Stimulated activated CD4-positive, alpha-beta T cell treated with anti-CD3 and anti-CD28 coated beads, TNF-alpha, amount 100 ng/mL, for 24 hours (primary cell): ENCODE measurements at regions not wholly inside any gene's neighbourhood (a gene's known extent, or its start where the extent isn't known, plus 50 kb on each side); places are given as distances from the start of the nearest gene placed in this dataset.

Source experiments
- DNase-seq, 3 experiments: peaks; one replicate each; pipeline ENCODE4 v3.0.0-alpha.2; 2020; ENCODE audit warnings: low read depth in 3 of 3

DNA sequence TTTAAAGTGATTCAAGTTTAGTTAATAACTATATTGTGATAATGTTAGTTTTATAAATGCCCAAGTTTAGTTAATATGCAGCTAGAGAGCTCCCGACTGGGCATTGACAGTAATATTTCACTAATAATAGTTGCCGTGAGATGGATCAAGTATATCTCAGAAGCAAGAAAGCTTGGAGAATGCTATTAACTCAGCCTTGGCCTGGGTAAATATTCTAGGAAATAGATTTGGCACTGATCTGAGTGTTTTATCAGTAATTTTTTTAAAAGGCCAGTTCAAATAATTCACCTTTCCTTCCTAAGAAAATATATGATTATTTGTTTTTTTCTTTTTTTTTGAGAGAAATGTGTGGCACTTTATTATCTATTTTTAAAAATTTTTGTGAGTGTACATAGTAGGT, 305.3 kb downstream of the CSNK1G3 start:
- DNase-seq, result no peak

DNA sequence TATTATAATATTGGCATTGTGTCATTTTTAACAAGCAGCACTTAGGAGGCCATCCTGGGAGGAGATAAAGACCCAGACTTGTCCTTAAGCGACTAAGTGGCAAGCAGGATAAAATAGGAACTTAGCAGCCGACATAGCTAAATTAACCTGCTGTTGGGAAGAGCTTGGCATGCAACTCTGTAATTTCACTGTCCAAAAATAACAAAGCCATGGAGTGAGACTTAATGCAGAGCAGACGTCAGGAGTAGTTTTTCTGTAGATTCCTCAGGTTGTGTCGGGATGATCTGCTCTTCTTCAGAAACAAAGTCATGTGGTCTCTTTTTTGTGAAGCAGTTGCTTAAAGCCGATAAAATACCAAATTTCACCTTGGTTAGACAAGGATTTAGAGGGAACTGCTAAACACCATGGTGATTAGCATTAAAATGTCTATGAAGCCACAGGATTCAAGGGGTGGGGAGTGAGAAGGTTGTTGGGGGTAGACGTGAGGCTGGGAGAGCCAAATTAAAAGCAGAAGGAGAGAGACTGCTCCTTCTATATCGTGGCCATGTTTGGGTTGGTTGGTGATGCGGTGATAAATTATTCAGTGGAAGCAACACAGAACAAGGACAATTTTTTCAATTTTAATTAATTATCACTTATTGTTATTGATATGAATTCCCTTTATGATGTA, 303.0 kb downstream of the CSNK1G3 start:
- no peak for DNase-seq

DNA sequence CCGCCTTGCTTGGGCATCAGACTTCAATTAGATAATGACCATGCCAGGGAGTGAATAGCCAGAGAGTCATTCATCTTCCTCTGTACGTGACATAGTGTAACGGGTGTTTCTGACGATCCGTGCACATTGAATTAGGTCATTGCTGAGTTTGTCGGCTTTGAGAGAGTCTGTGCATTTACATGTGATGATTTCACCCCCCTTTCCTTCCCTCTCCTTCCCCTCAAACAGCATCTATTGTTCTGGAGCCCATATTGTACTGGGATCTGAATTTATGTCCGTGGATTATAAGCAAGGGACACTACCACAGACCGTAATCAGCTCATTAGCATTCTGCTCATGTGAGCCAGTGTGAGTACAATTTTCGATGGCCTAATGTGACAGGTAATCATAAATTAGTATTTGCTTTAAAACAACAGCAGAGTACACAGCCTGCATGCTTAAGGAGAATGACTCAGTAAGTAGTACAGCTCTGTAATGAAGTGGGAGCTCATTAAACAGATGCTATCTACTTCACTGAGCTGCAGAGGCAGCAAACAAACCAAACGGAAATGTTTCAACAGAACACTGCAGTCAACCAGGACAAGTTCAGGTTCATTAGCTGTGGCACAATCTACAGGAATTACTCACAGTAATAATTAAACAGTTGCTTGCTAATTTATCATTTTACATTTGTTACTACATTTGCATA, 302.1 kb downstream of the CSNK1G3 start:
- no peak for DNase-seq

DNA sequence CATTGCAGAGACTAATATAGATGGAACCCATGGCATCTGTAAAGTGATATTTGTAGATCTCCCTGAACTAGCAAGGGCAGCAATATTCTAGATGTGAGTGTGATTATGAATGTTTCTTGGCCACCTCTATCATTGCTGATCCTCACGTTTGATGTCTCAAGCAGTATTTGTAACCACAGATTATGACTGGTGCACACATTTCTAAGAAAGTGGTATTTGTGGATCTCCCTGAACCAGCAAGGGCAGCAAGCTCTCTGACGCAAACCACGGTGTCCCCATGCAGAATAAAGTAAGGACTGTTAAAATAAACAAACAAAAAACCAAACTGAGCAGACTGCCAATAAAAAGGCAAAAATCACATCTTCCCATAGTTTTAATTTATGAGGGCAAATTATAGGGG, 301.3 kb downstream of the CSNK1G3 start:
- DNase-seq, result no peak

DNA sequence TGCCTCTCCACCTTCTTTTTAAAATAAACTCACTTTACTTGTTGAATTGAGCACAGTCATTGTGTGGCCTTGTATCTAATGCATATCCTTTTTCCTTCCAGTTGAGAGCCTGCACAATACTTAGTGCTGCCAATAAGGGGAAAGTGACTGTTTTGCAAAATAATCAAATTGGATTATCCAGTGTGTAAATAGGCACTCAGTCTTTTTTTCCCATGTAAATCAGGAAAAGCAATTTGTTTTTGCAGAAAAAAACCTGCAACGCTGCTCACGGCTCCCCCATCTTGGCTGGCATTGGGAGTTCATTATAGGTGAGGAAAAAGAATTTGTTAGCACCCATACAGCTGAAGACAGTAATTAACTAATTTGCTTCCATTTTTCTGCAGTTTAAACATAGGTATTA, 299.9 kb downstream of the CSNK1G3 start:
- DNase-seq, result no peak

DNA sequence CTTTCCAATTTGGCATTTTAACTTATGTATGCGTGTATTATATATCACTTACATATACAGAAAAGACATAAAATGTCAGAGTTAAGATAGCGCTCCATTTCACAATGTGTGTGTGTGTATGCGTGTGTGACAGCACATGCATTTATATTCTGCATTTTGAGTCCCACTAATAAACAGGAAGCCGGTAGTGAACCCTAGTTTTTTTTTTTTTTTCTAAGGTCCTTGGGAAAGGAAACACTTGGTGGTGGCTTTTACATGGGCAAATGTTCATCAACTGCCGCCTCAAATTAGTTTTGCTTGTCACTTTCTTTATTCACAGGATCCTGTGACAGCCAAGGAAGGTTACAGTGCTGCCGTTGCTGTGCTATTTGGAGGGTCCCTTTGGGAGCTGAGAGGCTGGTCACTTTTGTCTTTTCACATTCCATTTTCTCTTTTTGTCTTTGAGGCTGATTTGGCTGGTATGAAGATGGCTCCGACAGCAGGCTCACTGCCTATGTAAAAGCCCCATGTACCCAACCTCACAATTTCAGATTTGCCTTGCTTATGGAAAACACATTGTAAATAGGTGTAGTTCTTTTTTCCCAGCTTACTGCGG, 298.9 kb downstream of the CSNK1G3 start:
- no peak for DNase-seq

DNA sequence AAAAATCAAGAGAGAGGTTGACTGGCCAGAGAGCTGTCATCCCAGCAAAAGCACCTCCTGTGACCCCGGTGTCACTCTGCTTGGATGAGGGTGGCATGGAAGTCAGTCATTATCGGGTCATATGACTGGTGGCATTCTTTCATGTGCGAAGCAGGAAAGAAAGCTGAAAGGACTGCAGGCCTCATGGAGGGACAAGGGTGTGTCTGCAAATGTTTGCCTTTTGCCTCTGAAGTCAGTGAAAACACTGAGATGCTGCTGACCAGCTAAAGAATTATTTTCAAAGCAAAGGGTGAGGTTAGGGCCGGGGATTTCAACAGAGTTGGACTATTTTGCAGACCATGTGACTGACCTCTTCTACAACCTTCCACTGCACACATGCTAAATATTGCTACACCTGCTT, 298.3 kb downstream of the CSNK1G3 start:
- DNase-seq, result no peak

DNA sequence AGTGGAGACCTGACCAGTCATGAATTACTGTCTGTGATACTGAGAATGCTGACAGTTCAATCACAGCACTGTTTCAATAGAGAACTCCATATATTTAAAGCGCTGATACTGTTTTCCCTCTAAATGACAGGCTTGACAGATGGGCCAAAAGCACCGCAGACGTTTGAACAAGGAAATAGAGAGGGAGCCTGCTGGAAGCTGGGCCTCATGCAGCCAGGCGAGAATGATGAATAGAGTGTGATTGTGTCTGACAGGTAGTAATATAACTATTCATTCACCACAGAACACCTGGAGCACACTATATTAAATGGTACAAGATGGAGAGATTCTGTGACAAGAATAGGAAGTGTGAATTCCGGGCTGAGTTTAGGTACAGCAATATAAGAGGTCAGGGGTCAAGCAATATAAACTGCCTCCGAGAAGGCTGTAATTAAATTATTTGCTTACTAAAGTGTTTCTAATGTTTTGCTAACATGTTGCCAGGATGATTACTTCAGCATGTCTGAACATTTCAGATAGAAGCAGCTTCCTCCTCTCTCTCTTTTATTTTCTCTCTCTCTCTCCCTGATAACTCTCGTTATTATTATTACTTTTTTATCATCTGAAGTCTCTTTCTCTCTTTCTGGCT, 297.7 kb downstream of the CSNK1G3 start:
- no peak for DNase-seq

DNA sequence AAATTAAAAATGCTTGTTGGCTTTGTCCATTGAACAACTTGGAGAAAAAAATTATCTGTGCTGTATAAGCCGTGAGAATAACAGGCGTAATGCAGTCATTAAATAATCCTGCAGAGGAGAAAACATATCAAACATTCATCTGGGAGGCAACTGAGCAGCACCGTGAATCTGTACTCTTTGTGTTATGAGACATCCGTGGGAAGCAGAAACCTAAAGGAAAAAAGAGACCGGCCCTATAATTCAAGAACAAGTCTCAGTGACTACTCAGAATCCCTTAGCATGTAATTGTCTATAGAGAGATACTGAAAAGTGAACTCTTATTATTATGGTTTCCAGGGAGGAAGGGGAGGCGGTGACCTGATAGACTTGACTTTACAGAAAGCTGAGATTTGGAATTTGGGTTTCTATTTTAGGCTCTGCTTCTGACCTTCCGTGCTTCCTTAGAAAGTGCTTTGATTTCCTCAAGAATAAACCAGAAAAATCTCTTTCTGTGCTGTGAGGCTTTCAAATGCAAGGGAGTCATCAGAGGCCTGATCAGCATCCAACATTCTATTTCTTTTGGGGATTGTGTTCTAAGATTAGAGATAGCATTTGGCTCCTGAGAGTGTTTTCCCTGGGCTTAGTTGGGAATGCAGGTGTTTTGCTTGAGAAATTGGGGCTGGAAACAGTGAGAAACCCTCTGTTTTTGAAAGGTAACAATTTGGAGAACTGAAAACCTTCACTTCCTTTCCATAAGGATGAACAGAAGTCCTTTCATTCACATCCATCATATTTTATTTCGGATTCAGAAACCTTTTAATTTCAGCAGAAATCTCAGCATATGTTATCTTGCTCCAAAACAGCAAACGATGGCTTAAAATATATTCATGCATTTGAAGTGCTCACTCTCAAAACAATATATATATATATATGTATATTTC, 296.7 kb downstream of the CSNK1G3 start:
- DNase-seq, result no peak

DNA sequence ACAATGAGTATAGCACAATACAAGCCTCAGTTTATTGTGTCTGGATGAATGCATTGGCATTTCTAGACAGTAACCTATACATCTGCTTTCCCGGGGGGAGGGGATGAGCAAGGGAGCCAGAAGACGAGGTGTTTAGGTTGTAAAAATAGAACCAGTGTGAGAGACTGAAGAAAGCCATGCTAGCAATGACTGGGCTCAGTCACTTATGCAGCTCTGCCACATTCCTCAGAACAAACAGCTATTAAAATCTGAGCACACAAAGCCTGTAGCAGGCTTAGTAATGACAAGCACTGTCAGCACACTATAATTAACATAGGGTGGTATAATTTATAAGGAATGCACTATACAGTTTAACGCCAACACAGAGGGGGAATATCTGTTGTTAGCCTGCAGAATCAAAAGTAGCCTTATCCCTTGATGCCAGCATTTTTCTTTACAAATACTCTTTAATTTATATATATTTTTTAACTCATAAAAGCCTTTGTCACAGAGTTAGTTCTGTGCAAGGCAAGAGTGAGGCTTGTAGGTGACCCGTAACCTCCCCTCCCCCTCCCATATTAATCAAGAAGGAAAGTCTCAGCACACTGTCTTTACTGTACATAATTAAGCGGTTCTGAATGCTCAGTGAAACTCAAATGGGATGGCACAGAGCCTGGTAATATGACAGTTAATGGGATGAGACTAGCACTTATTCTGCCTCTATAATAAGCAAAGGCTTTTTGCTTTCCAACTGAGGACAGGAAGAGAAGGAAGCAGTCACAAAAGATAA, 295.4 kb downstream of the CSNK1G3 start:
- no peak for DNase-seq

DNA sequence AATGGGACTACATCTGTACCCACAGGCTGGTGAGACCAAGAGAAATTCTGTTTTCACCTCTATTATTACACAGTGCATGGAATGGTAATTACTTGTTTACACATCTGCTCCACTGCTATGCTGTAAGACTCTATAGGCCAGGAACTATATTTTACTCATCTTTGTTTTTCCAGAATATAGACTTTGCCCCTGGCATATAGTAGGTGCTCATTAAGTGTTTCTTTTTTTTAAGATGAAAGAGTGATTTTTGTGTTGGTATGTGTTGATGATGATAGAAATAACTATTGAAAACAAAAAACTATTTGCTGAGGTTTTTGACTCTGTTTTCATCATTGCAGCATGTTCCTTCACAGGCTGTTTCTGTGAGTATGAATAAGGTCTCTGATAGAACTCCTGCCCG, 294.7 kb downstream of the CSNK1G3 start:
- no peak for DNase-seq

DNA sequence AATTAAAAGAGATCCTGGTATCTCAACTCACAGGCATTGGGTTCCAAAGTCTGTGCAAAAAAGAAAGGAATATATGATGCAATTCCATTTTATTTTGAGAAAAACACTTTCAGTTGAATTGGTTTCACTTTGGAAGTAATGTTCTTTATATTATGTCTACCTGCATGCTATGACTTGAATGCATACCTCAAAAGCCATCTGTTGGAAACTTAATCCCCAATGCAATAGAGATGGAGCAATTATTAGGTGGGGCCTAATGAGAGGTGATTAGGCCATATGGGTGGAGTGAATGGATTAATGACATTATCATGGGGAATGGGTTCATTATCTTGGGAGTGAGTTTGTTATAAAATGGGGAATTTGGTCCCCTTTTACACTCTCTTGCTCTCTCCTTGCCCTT, 293.3 kb downstream of the CSNK1G3 start:
- no peak for DNase-seq

DNA sequence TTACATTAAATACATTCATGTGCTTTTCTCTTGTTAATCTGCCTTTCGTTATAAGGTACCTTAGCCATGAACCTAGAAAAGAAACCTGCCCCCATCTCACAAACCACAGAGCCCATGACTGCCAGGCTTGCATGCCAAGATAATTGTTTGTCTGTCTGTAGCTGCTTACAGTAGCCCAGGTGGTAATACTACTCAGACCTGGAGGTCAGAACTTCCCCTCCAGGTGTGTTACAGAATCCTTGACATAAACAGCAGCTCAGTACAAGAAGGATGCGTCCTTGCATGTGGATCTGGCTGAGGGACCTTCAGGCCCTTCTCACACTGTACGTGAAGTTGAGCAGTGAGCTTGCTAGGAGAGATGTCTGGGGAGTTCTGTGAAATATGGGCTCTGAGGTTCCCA, 291.4 kb downstream of the CSNK1G3 start:
- no peak for DNase-seq

DNA sequence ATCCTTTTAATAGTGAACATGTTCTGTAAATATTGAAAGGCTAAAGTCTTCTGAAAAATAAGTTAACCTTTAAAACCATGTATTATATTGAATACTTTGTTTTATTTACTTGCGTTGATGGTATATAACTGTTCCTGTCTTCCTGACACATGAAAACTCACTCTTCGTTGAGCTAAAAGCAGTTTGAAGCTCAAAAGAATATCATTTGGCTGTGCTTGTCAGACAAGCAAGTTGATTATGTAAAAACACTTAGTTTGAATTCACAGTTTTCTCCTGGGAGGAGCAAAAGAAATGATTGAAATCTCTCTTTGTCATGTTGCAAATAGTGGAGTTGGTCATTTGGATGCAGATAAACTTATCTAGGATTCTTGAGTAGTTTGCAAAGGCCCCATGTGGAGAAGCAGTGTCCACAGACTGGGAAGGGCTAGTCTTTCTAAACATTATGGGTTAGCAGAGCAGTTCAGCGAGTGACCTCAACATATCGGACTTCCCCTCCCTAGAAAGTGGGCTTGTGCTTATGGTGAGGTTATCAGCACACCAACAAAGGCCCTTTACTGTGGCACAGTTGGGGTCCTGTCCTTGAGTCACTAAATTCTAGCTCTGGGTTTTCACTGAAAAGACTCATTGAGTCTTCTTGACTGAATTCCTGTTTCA, 290.4 kb downstream of the CSNK1G3 start:
- no peak for DNase-seq

DNA sequence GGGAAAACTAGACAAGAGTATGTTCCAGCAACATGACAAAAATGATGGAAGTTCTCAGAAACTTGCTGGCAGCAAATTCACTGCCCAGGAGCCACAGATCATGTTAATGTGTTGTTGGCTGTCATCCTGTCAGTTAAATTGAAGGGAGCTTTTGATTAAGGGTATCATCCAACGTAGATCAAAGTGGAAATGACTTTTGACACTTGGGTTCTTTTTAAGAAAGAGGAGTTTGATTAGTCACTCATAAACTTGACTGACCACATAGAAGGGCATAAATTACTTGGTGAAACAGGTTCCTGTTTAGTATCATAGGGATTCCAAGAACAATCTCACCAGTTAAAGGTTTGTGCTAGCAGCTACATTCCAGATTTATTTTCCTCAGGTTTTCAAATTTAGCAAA, 288.7 kb downstream of the CSNK1G3 start:
- no peak for DNase-seq

DNA sequence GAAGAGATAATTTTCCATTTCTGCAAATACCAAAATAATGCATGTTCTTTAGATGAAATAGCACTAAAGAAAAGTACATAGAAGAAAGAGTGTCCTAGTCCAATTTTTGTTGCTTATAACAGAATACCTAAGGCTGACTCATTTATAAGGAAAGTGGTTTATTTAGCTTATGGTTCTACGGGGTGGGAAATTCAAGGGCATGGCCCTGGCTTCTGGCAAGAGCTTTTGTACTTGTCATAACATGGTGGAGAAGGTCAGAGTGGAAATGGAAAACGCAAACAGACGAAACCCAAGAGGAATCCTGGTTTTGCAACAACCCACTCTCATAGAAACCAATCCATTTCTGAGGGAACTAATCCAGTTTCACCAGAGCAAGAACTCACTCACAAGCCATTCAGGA, 283.7 kb downstream of the CSNK1G3 start:
- no peak for DNase-seq

DNA sequence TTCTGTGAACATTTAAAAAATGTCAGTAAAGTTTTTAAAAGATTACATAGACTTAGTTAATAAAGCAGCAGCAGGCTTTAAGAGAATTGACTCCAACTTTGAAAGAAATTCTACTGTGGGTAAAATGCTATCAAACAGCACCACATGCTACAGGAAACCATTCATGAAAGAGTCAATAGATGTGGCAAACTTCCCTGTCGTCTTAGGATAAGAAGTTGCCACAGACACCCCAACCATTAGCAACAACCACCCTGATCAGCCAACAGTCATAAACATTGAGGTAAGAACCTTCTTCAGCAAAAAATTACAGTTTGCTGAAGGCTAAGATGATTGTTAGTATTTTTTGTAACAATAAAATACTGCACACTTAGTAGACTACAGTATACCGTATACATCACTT, 278.2 kb downstream of the CSNK1G3 start:
- DNase-seq, result no peak

DNA sequence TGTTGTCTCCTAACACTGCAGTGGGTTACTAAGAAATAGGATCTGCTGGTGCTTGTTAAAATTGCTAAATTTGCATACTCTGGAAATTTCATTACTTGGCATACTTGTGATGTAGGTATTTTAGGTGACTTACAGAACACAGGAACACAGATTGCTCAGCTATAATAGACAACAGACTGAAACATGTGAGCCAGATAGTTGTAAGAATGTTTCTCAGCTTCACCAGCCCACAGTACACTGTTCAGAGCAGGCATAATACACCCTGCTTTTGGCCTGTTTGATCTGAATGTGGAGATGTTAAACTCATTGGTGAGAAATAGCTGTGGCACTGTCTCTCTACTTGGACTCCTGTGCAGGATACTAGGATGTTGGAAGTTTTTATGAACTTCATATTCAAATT, 275.7 kb downstream of the CSNK1G3 start:
- DNase-seq, result no peak

DNA sequence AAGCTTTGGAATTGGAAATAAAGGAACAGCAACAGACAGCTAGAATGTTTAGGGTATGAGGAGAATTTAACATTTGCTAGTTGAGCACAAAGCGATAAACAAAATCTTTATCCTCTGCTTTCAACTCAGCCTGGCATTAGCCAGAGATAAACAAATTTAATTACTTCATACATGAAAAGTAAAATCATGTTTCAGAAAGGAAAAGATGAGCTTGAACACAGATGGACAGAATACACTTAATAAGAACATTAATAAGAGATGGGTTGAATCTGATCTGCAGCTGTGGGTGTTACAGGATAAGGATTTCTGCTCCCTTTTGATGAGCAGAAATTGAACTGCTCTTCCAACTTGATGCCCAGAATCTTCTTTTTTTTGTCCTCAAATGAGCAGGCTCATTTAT, 275.2 kb downstream of the CSNK1G3 start:
- no peak for DNase-seq

DNA sequence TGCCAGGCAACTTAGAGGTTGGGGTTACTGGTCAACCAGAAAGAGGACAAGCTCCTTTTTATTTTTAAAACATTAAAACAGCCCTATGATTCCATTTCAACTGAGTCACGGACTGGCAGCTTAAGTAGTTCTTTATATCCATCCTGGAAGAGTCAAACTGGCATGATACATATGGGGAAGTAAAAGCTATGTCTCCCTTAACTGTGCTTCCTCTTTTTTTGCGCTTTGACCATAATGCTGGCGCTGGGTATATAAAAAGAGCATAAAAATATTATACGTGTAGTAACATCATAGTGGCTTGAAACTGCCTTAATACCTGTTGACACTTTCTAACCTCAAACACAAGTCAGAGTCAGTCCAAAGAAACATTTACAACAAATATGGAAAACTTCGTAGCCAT, 274.4 kb downstream of the CSNK1G3 start:
- DNase-seq, result no peak
